ENCODE measurements at regions not wholly inside any gene's neighbourhood (a gene's known extent, or its start where the extent isn't known, plus 50 kb on each side); places are given as distances from the start of the nearest gene placed in this dataset.

DNA sequence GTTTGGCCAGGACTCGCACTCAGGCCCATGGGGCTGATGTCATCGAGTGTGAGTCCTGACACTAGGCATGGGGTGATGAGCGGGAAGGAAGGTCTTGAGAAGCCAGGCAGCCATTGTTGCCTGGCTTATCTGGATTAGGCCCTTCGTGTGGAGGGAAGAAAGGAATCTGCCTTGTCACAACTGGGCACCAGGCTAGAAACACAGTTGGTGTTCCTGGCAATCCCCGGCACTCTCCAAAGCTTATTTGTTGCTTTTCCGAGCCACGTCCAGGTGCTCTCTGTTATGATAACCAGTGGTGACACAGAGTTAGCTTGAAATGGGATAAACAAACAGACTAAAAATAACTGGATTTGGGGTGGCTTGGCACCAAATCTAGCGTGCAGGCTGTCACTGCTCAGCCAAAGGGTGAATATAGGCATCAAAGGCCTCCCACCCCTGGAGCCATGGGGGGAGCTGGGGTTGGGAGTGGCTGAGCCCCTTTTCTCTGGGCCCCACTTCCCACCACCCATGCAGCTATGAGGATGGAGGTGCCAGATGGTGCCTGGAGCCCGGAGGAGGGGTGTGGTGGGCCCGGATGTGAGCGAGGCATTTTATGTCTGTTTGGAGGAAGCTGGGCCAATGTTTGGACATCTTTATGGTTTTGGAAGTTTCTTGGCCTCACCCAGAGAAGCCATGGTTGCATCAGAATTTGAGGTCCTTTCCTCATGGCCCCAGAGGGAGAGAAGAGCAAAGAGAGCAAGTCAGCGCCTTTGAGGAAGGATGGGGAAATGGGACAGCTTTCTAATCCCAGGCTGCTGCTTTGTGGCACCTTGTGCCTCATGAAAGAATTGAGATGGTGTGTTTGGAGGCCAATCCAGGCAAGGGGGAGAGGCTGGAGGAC, 98.0 kb upstream of the PITX1 start:
- Histone ChIP-seq H3K23me2 (ENCODE audit: insufficient read length, low read depth, low read length, poor library complexity, severe bottlenecking) (no peaks in the 10 kb centered on the region), H3K4me2 (ENCODE audit: insufficient read depth, insufficient read length, low read length) (no peak overlapping the region), H2BK5ac (ENCODE audit: insufficient read length, low read length) (no peak overlapping the region), H3K18ac (ENCODE audit: insufficient read length, low read depth, low read length) (no peak overlapping the region), H3K9ac (ENCODE audit: extremely low read depth, insufficient read length, low read length) (no peak overlapping the region), H2AFZ (ENCODE audit: low read length) (no peak overlapping the region), H3K14ac (ENCODE audit: insufficient read depth, low read length) (no peak overlapping the region; the same call in 1 of the 2 replicates), H4K5ac (ENCODE audit: insufficient read length, low read depth, low read length) (no peak overlapping the region), H3K79me2 (ENCODE audit: insufficient read depth, low read length) (no peaks in the 10 kb centered on the region), H3T11ph (ENCODE audit: low read length) (no peak overlapping the region), H3K79me1 (ENCODE audit: insufficient read depth, low read depth, low read length, poor library complexity, severe bottlenecking) (no peaks in the 10 kb centered on the region), H4K20me1 (ENCODE audit: control insufficient read depth, insufficient read depth, insufficient read length) (no peaks in the 10 kb centered on the region), H3K23ac (ENCODE audit: insufficient read length, low read depth, low read length) (no peak overlapping the region), H2BK20ac (ENCODE audit: low read depth, low read length, poor library complexity, severe bottlenecking) (no peak overlapping the region), H2BK12ac (ENCODE audit: insufficient read length, low read depth, low read length) (no peak overlapping the region), H3K4me1 (ENCODE audit: insufficient read depth, low read length) (no peaks in the 10 kb centered on the region), H2BK15ac (ENCODE audit: low read depth, low read length) (no peak overlapping the region), H3K56ac (ENCODE audit: insufficient read length, low read depth, low read length) (no peak overlapping the region), H2BK120ac (ENCODE audit: low read depth, low read length, poor library complexity, severe bottlenecking) (no peak overlapping the region), H3K27ac (ENCODE audit: insufficient read length, low read depth, low read length) (no peak overlapping the region), H3K27me3 (ENCODE audit: insufficient read depth, low read length) (no peaks in the 10 kb centered on the region), H4K91ac (ENCODE audit: insufficient read length, low read depth, low read length) (no peak overlapping the region), H2AK5ac (ENCODE audit: insufficient read length, low read length) (no peak overlapping the region), H3K9me3 (ENCODE audit: control insufficient read depth, low read depth, low read length) (no peaks in the 10 kb centered on the region), H3K4ac (ENCODE audit: low read depth, low read length) (no peak overlapping the region), H4K8ac (replicated peaks; ENCODE audit: insufficient read length, low read depth, low read length) (no peak overlapping the region)
- Mint-ChIP-seq H3K4me3 (no peak overlapping the region), H3K36me3 (ENCODE audit: insufficient read depth in 1 of 3, low read depth in 3 of 3) (no peaks in the 10 kb centered on the region), H3K27ac (peak overlapping the region in 1 of 3 experiments; percentile 48; a peak in 1 of 7 replicates), H3K27me3 (ENCODE audit: low read depth) (peaks cover 27% of the 10 kb centered on the region), H3K4me1 (no peaks in the 10 kb centered on the region), H3K9me3 (no peaks in the 10 kb centered on the region)
- no CpG with 5 or more reads among the region's 12 CpGs for WGBS (ENCODE audit: extremely low coverage, insufficient read length, low lambda C conversion rate)
- no peak for DNase-seq
- TF ChIP-seq, protein P1, sequence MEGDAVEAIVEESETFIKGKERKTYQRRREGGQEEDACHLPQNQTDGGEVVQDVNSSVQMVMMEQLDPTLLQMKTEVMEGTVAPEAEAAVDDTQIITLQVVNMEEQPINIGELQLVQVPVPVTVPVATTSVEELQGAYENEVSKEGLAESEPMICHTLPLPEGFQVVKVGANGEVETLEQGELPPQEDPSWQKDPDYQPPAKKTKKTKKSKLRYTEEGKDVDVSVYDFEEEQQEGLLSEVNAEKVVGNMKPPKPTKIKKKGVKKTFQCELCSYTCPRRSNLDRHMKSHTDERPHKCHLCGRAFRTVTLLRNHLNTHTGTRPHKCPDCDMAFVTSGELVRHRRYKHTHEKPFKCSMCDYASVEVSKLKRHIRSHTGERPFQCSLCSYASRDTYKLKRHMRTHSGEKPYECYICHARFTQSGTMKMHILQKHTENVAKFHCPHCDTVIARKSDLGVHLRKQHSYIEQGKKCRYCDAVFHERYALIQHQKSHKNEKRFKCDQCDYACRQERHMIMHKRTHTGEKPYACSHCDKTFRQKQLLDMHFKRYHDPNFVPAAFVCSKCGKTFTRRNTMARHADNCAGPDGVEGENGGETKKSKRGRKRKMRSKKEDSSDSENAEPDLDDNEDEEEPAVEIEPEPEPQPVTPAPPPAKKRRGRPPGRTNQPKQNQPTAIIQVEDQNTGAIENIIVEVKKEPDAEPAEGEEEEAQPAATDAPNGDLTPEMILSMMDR (conservative IDR thresholded peaks at IDR 0.05) = no peak
